GM12878 (cell line): ENCODE measurements at regions not wholly inside any gene's neighbourhood (a gene's known extent, or its start where the extent isn't known, plus 50 kb on each side); places are given as distances from the start of the nearest gene placed in this dataset.

Experiments used
- ATAC-seq: fragments of 200-7000 bp; cut with Tn5 transposase; 3 replicates; pipeline ENCODE4 v1.9.1; 2020; ENCODE audit warnings: mild to moderate bottlenecking, moderate library complexity
- BruUV-seq: library from RNA; stranded (reverse); fragments of 400-500 nt; replicated peaks from 2 replicates; lab custom pipeline; 2021; lab: Mats Ljungman, UMichigan
- CTCF ChIA-PET: fragments of 300-600 bp; sonication (Branson Sonifier 250); formaldehyde crosslinking; extraction: SDS; loops from one replicate; lab custom pipeline; 2021; ENCODE audit warnings: inconsistent platforms; lab: Yijun Ruan, JAX
- POLR2A ChIA-PET: fragments of 350-600 bp; formaldehyde crosslinking; extraction: SDS; loops from one replicate; lab custom pipeline; 2021; ENCODE audit warnings: inconsistent platforms; lab: Charles Lee
- RAD21 ChIA-PET: fragments of 300-600 bp; sonication (Branson Sonifier 250); formaldehyde crosslinking; loops from one replicate; lab custom pipeline; 2023; ENCODE audit warnings: antibody characterized with exemption; ENCODE audit not compliant: unreplicated experiment; lab: Charles Lee
- SMC1A ChIA-PET: fragments of 300-600 bp; sonication (Branson Sonifier 250); formaldehyde crosslinking; loops from one replicate; lab custom pipeline; 2023; ENCODE audit not compliant: unreplicated experiment, uncharacterized antibody; lab: Charles Lee
- DNase-seq: peaks from one replicate; pipeline ENCODE4 v3.0.0-alpha.2; 2011; ENCODE audit warnings: low read depth, low spot score
- FAIRE-seq: peaks from 3 replicates; lab custom pipeline; 2011; peaks lifted over from hg19 to GRCh38; lab: Jason Lieb, UNC
- H2AFZ ChIP-seq: 2 replicates; pipeline ENCODE4 v1.6.0; 2011; ENCODE audit warnings: low read depth, low read length, control low read depth; ENCODE audit not compliant: control insufficient read depth
- H3K27ac ChIP-seq: 2 replicates; pipeline ENCODE4 v1.5.1; 2011; ENCODE audit warnings: control low read depth; ENCODE audit not compliant: control insufficient read depth, insufficient read depth
- H3K27me3 ChIP-seq, 2 experiments: replicated peaks in 1 of 2; 2 replicates each; pipeline versions ENCODE4 v1.6.0 to v1.6.1; 2011; ENCODE audit warnings: low read length in 1 of 2; ENCODE audit not compliant: control insufficient read depth in 2 of 2, insufficient read depth in 2 of 2
- H3K36me3 ChIP-seq, 2 experiments: 2 replicates each; pipeline ENCODE4 v1.5.1; 2011; ENCODE audit warnings: low read length in 1 of 2; ENCODE audit not compliant: control insufficient read depth in 2 of 2, insufficient read depth in 2 of 2
- H3K4me1 ChIP-seq: 2 replicates; pipeline ENCODE4 v1.6.1; 2011; ENCODE audit warnings: mild to moderate bottlenecking, low read length, moderate library complexity, mixed read lengths; ENCODE audit not compliant: control insufficient read depth, insufficient read depth
- H3K4me2 ChIP-seq: 2 replicates; pipeline ENCODE4 v1.6.0; 2011; ENCODE audit warnings: control low read depth; ENCODE audit not compliant: control insufficient read depth, insufficient read depth
- H3K4me3 ChIP-seq: fragments of 200-600 bp; sonication (generic); 2 replicates; pipeline ENCODE4 v1.5.1; 2016
- H3K79me2 ChIP-seq: 2 replicates; pipeline ENCODE4 v1.6.0; 2011; ENCODE audit warnings: low read length; ENCODE audit not compliant: control insufficient read depth, insufficient read depth
- H3K9ac ChIP-seq: 2 replicates; pipeline ENCODE4 v1.8.0; 2011; ENCODE audit warnings: low read length, control low read depth, mixed read lengths; ENCODE audit not compliant: control insufficient read depth, insufficient read depth
- H3K9me3 ChIP-seq: replicated peaks from 3 replicates; pipeline ENCODE4 v1.5.1; 2011; ENCODE audit warnings: mild to moderate bottlenecking, low read length; ENCODE audit not compliant: control insufficient read depth, insufficient read depth
- H4K20me1 ChIP-seq: 2 replicates; pipeline ENCODE4 v1.6.0; 2011; ENCODE audit not compliant: control insufficient read depth, insufficient read depth
- ATF7 ChIP-seq: fragments of 450-650 bp; IDR thresholded peaks from 2 replicates; pipeline ENCODE4 v1.6.1; 2016; ENCODE audit warnings: low read depth, mild to moderate bottlenecking
- BHLHE40 ChIP-seq, 2 experiments: fragments of 450-650 bp in 1 of 2; IDR thresholded peaks; 2 replicates each; pipeline ENCODE4 v1.6.1; 2011 to 2017; ENCODE audit warnings: low read depth in 2 of 2, borderline replicate concordance in 1 of 2, improper control_type of control experiment in 1 of 2, low read length in 1 of 2, mild to moderate bottlenecking in 1 of 2
- BMI1 ChIP-seq: fragments of 450-650 bp; IDR thresholded peaks from 2 replicates; pipeline ENCODE4 v1.6.1; 2016; ENCODE audit warnings: mild to moderate bottlenecking, moderate library complexity, borderline replicate concordance
- CEBPB ChIP-seq, 2 experiments: fragments of 150-350 bp in 1 of 2; IDR thresholded peaks; 2 replicates each; pipeline ENCODE4 v1.6.1; 2012 to 2014; ENCODE audit warnings: low read depth in 2 of 2, low read length in 2 of 2, borderline replicate concordance in 1 of 2, inconsistent platforms in 1 of 2
- EGR1 ChIP-seq, 2 experiments: IDR thresholded peaks; 1 replicate in 1 of 2; 2 replicates in 1 of 2; pipeline ENCODE4 v1.6.1; 2011 to 2012; ENCODE audit warnings: low read depth in 2 of 2, low read length in 2 of 2, borderline replicate concordance in 1 of 2, mild to moderate bottlenecking in 1 of 2, moderate library complexity in 1 of 2
- FOXM1 ChIP-seq: IDR thresholded peaks from 2 replicates; pipeline ENCODE4 v1.6.1; 2012; ENCODE audit warnings: low read depth, mild to moderate bottlenecking, inconsistent platforms, low read length, moderate library complexity
- JUNB ChIP-seq: IDR thresholded peaks from 2 replicates; pipeline ENCODE4 v1.6.1; 2016; ENCODE audit warnings: antibody characterized with exemption, mild to moderate bottlenecking
- KAT2A ChIP-seq: conservative IDR thresholded peaks from 2 replicates; pipeline ENCODE4 v1.6.1; 2011; ENCODE audit warnings: low read depth, low read length; ENCODE audit not compliant: control insufficient read depth
- KDM1A ChIP-seq: fragments of 200-600 bp; sonication (generic); IDR thresholded peaks from 2 replicates; pipeline ENCODE4 v1.6.1; 2016; ENCODE audit warnings: borderline replicate concordance
- KLF5 ChIP-seq: fragments of 450-650 bp; IDR thresholded peaks from 2 replicates; pipeline ENCODE4 v1.6.1; 2014; ENCODE audit warnings: mild to moderate bottlenecking; ENCODE audit not compliant: partially characterized antibody
- MLLT1 ChIP-seq: fragments of 450-650 bp; IDR thresholded peaks from 2 replicates; pipeline ENCODE4 v1.6.1; 2016; ENCODE audit warnings: mild to moderate bottlenecking
- NBN ChIP-seq: fragments of 450-650 bp; IDR thresholded peaks from 2 replicates; pipeline ENCODE4 v1.6.1; 2016
- NFIC ChIP-seq: IDR thresholded peaks from 2 replicates; pipeline ENCODE4 v1.6.1; 2012; ENCODE audit warnings: low read depth, mild to moderate bottlenecking, inconsistent platforms, low read length, moderate library complexity
- NFXL1 ChIP-seq: fragments of 450-650 bp; IDR thresholded peaks from 2 replicates; pipeline ENCODE4 v1.6.1; 2017; ENCODE audit warnings: antibody characterized with exemption, mild to moderate bottlenecking, borderline replicate concordance
- NR2F1 ChIP-seq: fragments of 450-650 bp; conservative IDR thresholded peaks from 2 replicates; pipeline ENCODE4 v1.6.1; 2017; ENCODE audit warnings: mild to moderate bottlenecking
- RBBP5 ChIP-seq: fragments of 200-600 bp; sonication (generic); conservative IDR thresholded peaks from 2 replicates; pipeline ENCODE4 v1.6.1; 2016
- SKIL ChIP-seq: fragments of 450-650 bp; IDR thresholded peaks from 2 replicates; pipeline ENCODE4 v1.6.1; 2017; ENCODE audit warnings: mild to moderate bottlenecking, low read depth, inconsistent platforms; ENCODE audit not compliant: poor library complexity, severe bottlenecking
- SMAD1 ChIP-seq: fragments of 450-650 bp; IDR thresholded peaks from 2 replicates; pipeline ENCODE4 v1.6.1; 2018; ENCODE audit warnings: mild to moderate bottlenecking, low read depth; ENCODE audit not compliant: partially characterized antibody
- SPI1 ChIP-seq: IDR thresholded peaks from 2 replicates; pipeline ENCODE4 v1.6.1; 2011; ENCODE audit warnings: low read depth, mild to moderate bottlenecking, low read length, moderate library complexity, borderline replicate concordance; ENCODE audit not compliant: insufficient read depth
- WRNIP1 ChIP-seq: IDR thresholded peaks from 2 replicates; pipeline ENCODE4 v1.6.1; 2011; ENCODE audit warnings: low read depth, low read length, improper control_type of control experiment, borderline replicate concordance
- ZNF384 ChIP-seq: IDR thresholded peaks from 2 replicates; pipeline ENCODE4 v1.6.1; 2012; ENCODE audit warnings: low read depth, mild to moderate bottlenecking, low read length, improper control_type of control experiment, borderline replicate concordance
- ZZZ3 ChIP-seq: IDR thresholded peaks from 2 replicates; pipeline ENCODE4 v1.6.1; 2011; ENCODE audit warnings: low read depth; ENCODE audit not compliant: control insufficient read depth, insufficient read length
- WGBS: methylation state at CpG from one replicate; pipeline ENCODE4 v1.1.6; 2016; ENCODE audit warnings: low lambda C conversion rate; ENCODE audit not compliant: insufficient replicate concordance, insufficient coverage; ENCODE audit errors: missing lambda C conversion rate; 5-methylcytosine and 5-hydroxymethylcytosine counted together
- in situ Hi-C: fragments of 300-500 bp; cut with MboI; formaldehyde crosslinking; loops from 9 replicates; pipeline ENCODE4 v1.14.3; 2018; ENCODE audit warnings: mixed read lengths
- intact Hi-C: fragments of 100-400 bp; cut with micrococcal nuclease; formaldehyde crosslinking; loops from one replicate; pipeline ENCODE4 v1.14.2; 2022; ENCODE audit not compliant: unreplicated experiment

DNA sequence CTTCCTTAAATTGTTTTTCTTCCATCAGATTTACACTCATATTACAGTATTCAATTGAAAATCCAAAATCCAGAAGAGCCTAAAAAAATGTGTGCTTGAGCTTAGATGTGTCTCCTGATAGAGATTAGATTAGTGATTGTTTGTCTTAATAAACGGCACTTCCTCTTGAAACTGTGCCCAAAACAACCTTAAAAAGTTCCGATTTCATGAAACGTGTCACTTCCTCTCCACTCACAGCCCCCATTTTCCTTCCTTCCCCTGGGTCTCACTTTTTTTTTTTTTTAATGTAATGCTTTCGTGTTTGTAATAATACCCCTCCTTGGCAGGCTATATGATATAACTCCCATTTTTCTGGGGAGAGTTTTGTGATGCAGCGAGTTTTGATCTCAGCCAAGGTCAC lies 114.8 kb upstream of the ADO start:
- peaks cover 6% of the 10 kb centered on the region for H3K9me3 ChIP-seq
- no peak overlapping the region for H3K4me3 ChIP-seq
- ChIA-PET SMC1A (interaction anchor here (0.7 to 7.6 kb wide), 11 partner anchors 8 to 90 kb away, joined by 3 to 38 read pairs (median 3); no protein-coding TSS in a partner anchor), POLR2A (interaction anchor here (0.6 to 1.8 kb wide), 4 partner anchors 43 to 1064 kb away, joined by 3 to 6 read pairs (median 4); no protein-coding TSS in a partner anchor), RAD21 (interaction anchor here (0.9 to 2.1 kb wide), 5 partner anchors 8 to 125 kb away, joined by 3 to 13 read pairs (median 4); no protein-coding TSS in a partner anchor), CTCF (interaction anchor here (0.9 to 1.5 kb wide), 2 partner anchors 12 to 71 kb away, joined by 3 to 4 read pairs; no protein-coding TSS in a partner anchor)
- no peak overlapping the region for H3K9ac ChIP-seq
- no peaks in the 10 kb centered on the region for H3K36me3 ChIP-seq
- in situ Hi-C loops (no loop called here), intact Hi-C loops (loop anchor here (10.0 kb wide), 3 partner anchors 255 to 445 kb away; partner anchors contain the start of gene NRBF2)
- H2AFZ ChIP-seq = no peak overlapping the region
- 46% methylated on average over 5 of the region's 5 CpGs for WGBS
- DNase-seq (no peak), ATAC-seq (peak; percentile 50), FAIRE-seq (no peak)
- peaks cover 30% of the 10 kb centered on the region for H3K4me1 ChIP-seq
- H3K27ac ChIP-seq = no peak overlapping the region; the same call in 1 of the 2 replicates
- no peak overlapping the region for H3K4me2 ChIP-seq
- no peaks in the 10 kb centered on the region for H3K27me3 ChIP-seq
- H3K79me2 ChIP-seq = no peaks in the 10 kb centered on the region
- no TSS peak for BruUV-seq
- H4K20me1 ChIP-seq = no peaks in the 10 kb centered on the region
- TF ChIP-seq FOXM1 (no peak), CEBPB (IDR thresholded peaks at IDR 0.05; ENCODE audit: borderline replicate concordance in 1 of 2, low read depth in 2 of 2, low read length in 2 of 2) (no peak), MLLT1 (no peak), NR2F1 (no peak), KLF5 (no peak), NFXL1 (no peak), WRNIP1 (no peak), NFIC (0 out of 2 replicates have a peak, but pooled peaks have one; percentile 36), JUNB (0 out of 2 replicates have a peak, but pooled peaks have one; percentile 31), ZZZ3 (no peak), SMAD1 (no peak), RBBP5 (no peak), KAT2A (no peak), NBN (0 out of 2 replicates have a peak, but pooled peaks have one; percentile 11), KDM1A (no peak), BMI1 (no peak), ATF7 (0 out of 2 replicates have a peak, but pooled peaks have one; percentile 12), BHLHE40 (IDR thresholded peaks at IDR 0.05; ENCODE audit: borderline replicate concordance in 1 of 2, low read depth in 2 of 2, low read length in 1 of 2) (peak in 1 of 2 experiments; percentile 11; a peak in 1 of 4 replicates), EGR1 (IDR thresholded peaks at IDR 0.05; ENCODE audit: borderline replicate concordance in 1 of 2, low read depth in 2 of 2, low read length in 2 of 2) (no peak), ZNF384 (peak; percentile 63; the same call in 1 of the 2 replicates), SKIL (no peak), SPI1 (peak; percentile 79)
